ENCODE measurements at regions not wholly inside any gene's neighbourhood (a gene's known extent, or its start where the extent isn't known, plus 50 kb on each side); places are given as distances from the start of the nearest gene placed in this dataset.

DNA sequence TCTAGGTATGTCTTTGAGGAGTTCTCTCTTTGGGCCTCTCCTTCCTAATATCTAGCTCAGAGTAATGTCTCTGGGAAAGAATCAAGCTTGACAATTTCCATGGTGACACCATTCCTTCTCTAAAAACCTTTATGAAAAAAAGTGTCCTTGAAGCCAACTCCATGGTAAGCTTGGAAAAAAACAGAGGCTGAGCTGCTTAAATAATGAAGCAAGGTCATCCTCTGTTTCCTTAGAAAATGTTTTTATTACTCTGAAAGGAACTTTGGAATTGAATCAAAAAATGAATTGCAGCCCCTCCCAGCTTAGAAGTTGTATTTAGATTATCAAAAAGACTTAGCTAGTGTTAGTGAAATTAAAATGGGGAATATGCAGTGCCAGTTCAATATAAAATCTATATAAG, 166.1 kb upstream of the KITLG start:
- TF ChIP-seq ZNF274 (IDR thresholded peaks at IDR 0.05; ENCODE audit: low read depth, low read length) (no peak), YY1 (IDR thresholded peaks at IDR 0.05; ENCODE audit: insufficient read depth, insufficient read length) (no peak)
